ENCODE measurements at regions not wholly inside any gene's neighbourhood (a gene's known extent, or its start where the extent isn't known, plus 50 kb on each side); places are given as distances from the start of the nearest gene placed in this dataset.

DNA sequence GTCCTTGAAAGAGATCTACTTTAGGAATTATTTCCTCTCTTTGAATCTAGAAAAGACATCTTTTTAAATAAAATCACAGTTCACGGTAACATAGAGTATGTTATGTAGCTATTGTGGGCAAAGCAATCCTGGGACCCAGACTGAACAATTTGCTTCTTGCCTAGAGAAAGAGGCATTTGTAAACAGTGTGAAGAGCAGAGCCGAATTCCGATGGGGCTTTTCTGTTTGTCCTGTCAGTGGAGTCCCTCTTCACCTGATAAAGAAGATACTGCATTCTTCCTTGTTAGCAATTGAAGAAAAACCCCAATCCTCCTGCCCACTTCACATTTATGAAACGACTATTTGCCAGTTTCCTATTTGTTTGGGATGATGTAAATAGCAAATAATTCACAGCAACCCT, 462.9 kb downstream of the WDR72 start:
- TF ChIP-seq, protein P1, sequence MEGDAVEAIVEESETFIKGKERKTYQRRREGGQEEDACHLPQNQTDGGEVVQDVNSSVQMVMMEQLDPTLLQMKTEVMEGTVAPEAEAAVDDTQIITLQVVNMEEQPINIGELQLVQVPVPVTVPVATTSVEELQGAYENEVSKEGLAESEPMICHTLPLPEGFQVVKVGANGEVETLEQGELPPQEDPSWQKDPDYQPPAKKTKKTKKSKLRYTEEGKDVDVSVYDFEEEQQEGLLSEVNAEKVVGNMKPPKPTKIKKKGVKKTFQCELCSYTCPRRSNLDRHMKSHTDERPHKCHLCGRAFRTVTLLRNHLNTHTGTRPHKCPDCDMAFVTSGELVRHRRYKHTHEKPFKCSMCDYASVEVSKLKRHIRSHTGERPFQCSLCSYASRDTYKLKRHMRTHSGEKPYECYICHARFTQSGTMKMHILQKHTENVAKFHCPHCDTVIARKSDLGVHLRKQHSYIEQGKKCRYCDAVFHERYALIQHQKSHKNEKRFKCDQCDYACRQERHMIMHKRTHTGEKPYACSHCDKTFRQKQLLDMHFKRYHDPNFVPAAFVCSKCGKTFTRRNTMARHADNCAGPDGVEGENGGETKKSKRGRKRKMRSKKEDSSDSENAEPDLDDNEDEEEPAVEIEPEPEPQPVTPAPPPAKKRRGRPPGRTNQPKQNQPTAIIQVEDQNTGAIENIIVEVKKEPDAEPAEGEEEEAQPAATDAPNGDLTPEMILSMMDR (IDR thresholded peaks at IDR 0.05; ENCODE audit: low read depth, low read length): no peak
- TF ChIP-seq EZH2phosphoT487 (IDR thresholded peaks at IDR 0.05; ENCODE audit: low read depth): no peak
